GM12891 (cell line): ENCODE measurements at regions not wholly inside any gene's neighbourhood (a gene's known extent, or its start where the extent isn't known, plus 50 kb on each side); places are given as distances from the start of the nearest gene placed in this dataset.

Experiments
- DNase-seq: peaks from one replicate; pipeline ENCODE4 v3.0.0; 2011; ENCODE audit warnings: low spot score; ENCODE audit not compliant: insufficient read length
- FAIRE-seq: peaks from 2 replicates; lab custom pipeline; 2011; peaks lifted over from hg19 to GRCh38; lab: Jason Lieb, UNC
- PAX5 ChIP-seq: IDR thresholded peaks from 2 replicates; pipeline ENCODE4 v1.6.1; 2011; ENCODE audit warnings: low read length, moderate library complexity, mild to moderate bottlenecking; ENCODE audit not compliant: insufficient read depth, severe bottlenecking
- POLR2A ChIP-seq: IDR thresholded peaks from 2 replicates; pipeline ENCODE4 v1.6.1; 2011; ENCODE audit warnings: low read depth, low read length, control low read depth
- POLR2AphosphoS5 ChIP-seq: IDR thresholded peaks from 2 replicates; pipeline ENCODE4 v1.6.1; 2011; ENCODE audit warnings: low read depth, low read length, control low read depth
- POU2F2 ChIP-seq: IDR thresholded peaks from 2 replicates; pipeline ENCODE4 v1.6.1; 2011; ENCODE audit warnings: low read depth, mild to moderate bottlenecking, control low read depth, low read length, moderate library complexity
- SPI1 ChIP-seq: IDR thresholded peaks from 2 replicates; pipeline ENCODE4 v1.6.1; 2011; ENCODE audit warnings: low read depth, low read length, control low read depth
- TAF1 ChIP-seq: IDR thresholded peaks from 2 replicates; pipeline ENCODE4 v1.6.1; 2011; ENCODE audit warnings: low read depth, low read length, control low read depth

- DNase-seq (no peak), FAIRE-seq (no peak)
- TF ChIP-seq TAF1 (no peak), POLR2AphosphoS5 (no peak), PAX5 (no peak), POLR2A (no peak), POU2F2 (no peak), SPI1 (no peak)
Observed at GRCh38 chr10:57946833-57947232, 320.9 kb downstream of the IPMK start.

- no peak for FAIRE-seq
- TF ChIP-seq POLR2A (no peak), SPI1 (no peak), POLR2AphosphoS5 (no peak), TAF1 (no peak), POU2F2 (no peak), PAX5 (no peak)
- no peak for DNase-seq
Observed at GRCh38 chr10:57943701-57944100, 324.0 kb downstream of the IPMK start.

- DNase-seq: no peak
- no peak for FAIRE-seq
- TF ChIP-seq TAF1 (no peak), SPI1 (no peak), POLR2A (no peak), POU2F2 (no peak), POLR2AphosphoS5 (no peak), PAX5 (no peak)
Observed at GRCh38 chr10:57925045-57925444, 342.6 kb downstream of the IPMK start.

- no peak for FAIRE-seq
- TF ChIP-seq TAF1 (no peak), POU2F2 (no peak), SPI1 (no peak), POLR2A (no peak), PAX5 (no peak), POLR2AphosphoS5 (no peak)
- DNase-seq: no peak
Observed at GRCh38 chr10:57921140-57921539, 346.6 kb downstream of the IPMK start.

GRCh38 chr10:57919864-57920263 is 347.8 kb downstream of the IPMK start:
- TF ChIP-seq POLR2A (no peak), POLR2AphosphoS5 (no peak), TAF1 (no peak), POU2F2 (no peak), PAX5 (no peak), SPI1 (no peak)
- DNase-seq (no peak), FAIRE-seq (no peak)

GRCh38 chr10:57917019-57917418 is 350.7 kb downstream of the IPMK start:
- no peak for FAIRE-seq
- DNase-seq: no peak
- no peak for TF ChIP-seq POLR2AphosphoS5
- TF ChIP-seq TAF1: no peak
- no peak for TF ChIP-seq SPI1
- TF ChIP-seq POU2F2: no peak

- FAIRE-seq (no peak), DNase-seq (no peak)
- TF ChIP-seq POLR2AphosphoS5: no peak
- TF ChIP-seq POU2F2: no peak
- no peak for TF ChIP-seq POLR2A
- TF ChIP-seq PAX5: no peak
- TF ChIP-seq TAF1: no peak
- TF ChIP-seq SPI1: no peak
Observed at GRCh38 chr10:57905861-57906260, 361.8 kb downstream of the IPMK start.

GRCh38 chr10:57905010-57905409 is 362.7 kb downstream of the IPMK start:
- no peak for TF ChIP-seq POLR2A
- TF ChIP-seq POLR2AphosphoS5: no peak
- TF ChIP-seq TAF1: no peak
- no peak for TF ChIP-seq PAX5
- TF ChIP-seq POU2F2: no peak
- no peak for TF ChIP-seq SPI1
- FAIRE-seq: no peak
- DNase-seq: no peak

- no peak for TF ChIP-seq POLR2AphosphoS5
- no peak for TF ChIP-seq SPI1
- no peak for TF ChIP-seq POLR2A
- TF ChIP-seq TAF1: no peak
- no peak for TF ChIP-seq POU2F2
- no peak for TF ChIP-seq PAX5
- FAIRE-seq: no peak
- no peak for DNase-seq
Observed at GRCh38 chr10:57898231-57898630, 369.5 kb downstream of the IPMK start.

GRCh38 chr10:57897611-57898010 is 370.1 kb downstream of the IPMK start:
- TF ChIP-seq POLR2AphosphoS5: no peak
- no peak for TF ChIP-seq PAX5
- no peak for TF ChIP-seq SPI1
- no peak for TF ChIP-seq TAF1
- TF ChIP-seq POU2F2: no peak
- TF ChIP-seq POLR2A: no peak
- no peak for DNase-seq
- no peak for FAIRE-seq

GRCh38 chr10:57894361-57894760 is 373.3 kb downstream of the IPMK start:
- no peak for FAIRE-seq
- no peak for DNase-seq
- no peak for TF ChIP-seq POLR2AphosphoS5
- TF ChIP-seq POLR2A: no peak
- TF ChIP-seq SPI1: no peak
- no peak for TF ChIP-seq TAF1
- TF ChIP-seq PAX5: no peak
- no peak for TF ChIP-seq POU2F2
